ENCODE measurements at regions not wholly inside any gene's neighbourhood (a gene's known extent, or its start where the extent isn't known, plus 50 kb on each side); places are given as distances from the start of the nearest gene placed in this dataset.
"Not testable (repeated sequence)": the region's sequence is repeated elsewhere in the genome, so short reads cannot be mapped to it uniquely, and the experiment has no call there.

- TF ChIP-seq, protein P1, sequence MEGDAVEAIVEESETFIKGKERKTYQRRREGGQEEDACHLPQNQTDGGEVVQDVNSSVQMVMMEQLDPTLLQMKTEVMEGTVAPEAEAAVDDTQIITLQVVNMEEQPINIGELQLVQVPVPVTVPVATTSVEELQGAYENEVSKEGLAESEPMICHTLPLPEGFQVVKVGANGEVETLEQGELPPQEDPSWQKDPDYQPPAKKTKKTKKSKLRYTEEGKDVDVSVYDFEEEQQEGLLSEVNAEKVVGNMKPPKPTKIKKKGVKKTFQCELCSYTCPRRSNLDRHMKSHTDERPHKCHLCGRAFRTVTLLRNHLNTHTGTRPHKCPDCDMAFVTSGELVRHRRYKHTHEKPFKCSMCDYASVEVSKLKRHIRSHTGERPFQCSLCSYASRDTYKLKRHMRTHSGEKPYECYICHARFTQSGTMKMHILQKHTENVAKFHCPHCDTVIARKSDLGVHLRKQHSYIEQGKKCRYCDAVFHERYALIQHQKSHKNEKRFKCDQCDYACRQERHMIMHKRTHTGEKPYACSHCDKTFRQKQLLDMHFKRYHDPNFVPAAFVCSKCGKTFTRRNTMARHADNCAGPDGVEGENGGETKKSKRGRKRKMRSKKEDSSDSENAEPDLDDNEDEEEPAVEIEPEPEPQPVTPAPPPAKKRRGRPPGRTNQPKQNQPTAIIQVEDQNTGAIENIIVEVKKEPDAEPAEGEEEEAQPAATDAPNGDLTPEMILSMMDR (conservative IDR thresholded peaks at IDR 0.05; ENCODE audit: low read depth, low read length): no peak
- DNase-seq (ENCODE audit: low read depth): no peak
- no peak overlapping the region for H3K4me3 ChIP-seq (ENCODE audit: low read depth, low read length)
Observed at GRCh38 chr2:210966330-210966729, 409.9 kb downstream of the CPS1 start.

- TF ChIP-seq, protein P1 (conservative IDR thresholded peaks at IDR 0.05; ENCODE audit: low read depth, low read length): no peak
- no peak for DNase-seq (ENCODE audit: low read depth)
- no peak overlapping the region for H3K4me3 ChIP-seq (ENCODE audit: low read depth, low read length)
Observed at GRCh38 chr2:210971431-210971830, 415.0 kb downstream of the CPS1 start.

GRCh38 chr2:210986806-210987205 lies 430.4 kb downstream of the CPS1 start:
- not testable (repeated sequence) for DNase-seq (ENCODE audit: low read depth); H3K4me3 ChIP-seq (ENCODE audit: low read depth, low read length)

- TF ChIP-seq, protein P1 (conservative IDR thresholded peaks at IDR 0.05; ENCODE audit: low read depth, low read length): no peak
- DNase-seq (ENCODE audit: low read depth): no peak
- H3K4me3 ChIP-seq (ENCODE audit: low read depth, low read length): no peak overlapping the region
Observed at GRCh38 chr2:210991107-210991506, 434.7 kb downstream of the CPS1 start.

DNA sequence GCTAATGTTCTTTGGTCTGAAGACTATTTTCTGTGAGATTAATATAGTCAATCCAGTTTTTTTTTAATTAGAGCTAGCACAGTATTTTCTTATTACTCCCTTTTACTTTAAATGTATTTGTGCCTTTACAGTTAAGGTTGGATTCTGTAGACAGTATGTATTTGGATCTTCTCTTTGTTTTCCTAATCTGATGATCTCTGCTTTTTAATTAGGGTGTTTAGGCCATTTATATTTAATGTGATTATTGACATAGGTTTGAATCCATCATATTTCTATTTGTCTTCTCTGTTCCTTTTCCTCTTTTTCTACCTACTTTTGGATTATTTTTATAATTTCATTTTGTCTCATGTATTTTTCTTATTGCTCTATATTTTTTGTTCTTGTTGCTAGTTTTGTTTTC lies 437.7 kb downstream of the CPS1 start:
- H3K4me3 ChIP-seq (ENCODE audit: low read depth, low read length): no peak overlapping the region
- TF ChIP-seq, protein P1 (conservative IDR thresholded peaks at IDR 0.05; ENCODE audit: low read depth, low read length): no peak
- DNase-seq (ENCODE audit: low read depth): no peak

DNA sequence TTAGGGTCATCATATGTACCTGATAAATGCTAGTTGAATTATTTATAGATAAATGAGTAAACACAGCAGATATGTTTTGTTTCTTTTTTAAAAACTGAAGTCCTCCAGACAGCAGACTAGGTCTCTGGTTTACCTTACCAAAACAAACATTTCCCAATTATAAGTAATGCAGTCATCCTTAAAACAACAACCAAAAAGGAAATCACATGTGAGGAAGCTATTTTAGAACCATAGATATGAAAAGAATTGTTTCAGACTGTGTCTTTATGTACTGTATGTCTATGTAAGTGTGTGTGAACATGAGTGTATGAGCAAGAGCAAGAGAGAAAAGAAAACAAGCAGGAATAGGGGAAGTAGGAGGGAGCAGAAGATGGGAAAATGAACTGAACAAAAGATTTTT lies 441.0 kb downstream of the CPS1 start:
- TF ChIP-seq, protein P1 (conservative IDR thresholded peaks at IDR 0.05; ENCODE audit: low read depth, low read length): no peak
- no peak for DNase-seq (ENCODE audit: low read depth)
- no peak overlapping the region for H3K4me3 ChIP-seq (ENCODE audit: low read depth, low read length)

- no peak overlapping the region for H3K4me3 ChIP-seq (ENCODE audit: low read depth, low read length)
- DNase-seq (ENCODE audit: low read depth): no peak
- TF ChIP-seq, protein P1 (conservative IDR thresholded peaks at IDR 0.05; ENCODE audit: low read depth, low read length): no peak
Observed at GRCh38 chr2:210998334-210998733, 441.9 kb downstream of the CPS1 start.

DNA sequence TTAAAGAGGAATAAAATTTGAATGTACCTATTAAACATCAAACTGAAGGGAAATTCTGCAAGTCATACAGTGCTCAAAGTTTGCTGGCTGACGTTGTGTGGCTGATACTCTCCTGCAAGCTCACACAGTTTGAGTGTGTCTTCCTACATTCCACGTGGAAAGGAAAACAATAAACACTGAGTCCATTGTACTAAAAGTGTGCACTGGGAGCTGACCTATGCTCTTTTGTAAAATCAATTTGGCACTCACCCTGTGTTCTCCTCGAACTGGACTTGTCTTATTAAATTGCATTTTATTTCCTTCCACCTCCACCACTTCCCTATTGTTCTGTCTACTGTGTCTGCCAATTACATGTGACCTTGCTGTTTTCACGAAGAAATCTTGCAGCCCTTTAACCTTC lies 458.0 kb downstream of the CPS1 start:
- TF ChIP-seq, protein P1 (conservative IDR thresholded peaks at IDR 0.05; ENCODE audit: low read depth, low read length): no peak
- no peak overlapping the region for H3K4me3 ChIP-seq (ENCODE audit: low read depth, low read length)
- no peak for DNase-seq (ENCODE audit: low read depth)
